ENCODE measurements at regions not wholly inside any gene's neighbourhood (a gene's known extent, or its start where the extent isn't known, plus 50 kb on each side); places are given as distances from the start of the nearest gene placed in this dataset.

GRCh38 chr5:98564836-98565235 is 208.6 kb upstream of the RGMB start:
- 97 to 100% methylated on average over 1 of the region's 1 CpG for WGBS, 2 donors
- H3K9me3 ChIP-seq, result no peaks in the 10 kb centered on the region
- no peaks in the 10 kb centered on the region for H3K27me3 ChIP-seq
- no peaks in the 10 kb centered on the region for H3K4me1 ChIP-seq
- no peak overlapping the region for H3K4me3 ChIP-seq
- ATAC-seq, result no peak
- DNase-seq, result no peak
- H3K27ac ChIP-seq, result no peak overlapping the region
- H3K36me3 ChIP-seq, result no peaks in the 10 kb centered on the region
- no peak for TF ChIP-seq CTCF (IDR thresholded peaks at IDR 0.05)
- intact Hi-C loops (cut with DNase I), result loop anchor here in 1 of 10 donors (1.0 kb wide), 1 partner anchor 47 kb away; no protein-coding TSS in a partner anchor

GRCh38 chr5:98568336-98568735 is 205.1 kb upstream of the RGMB start:
- intact Hi-C loops (cut with DNase I), result no loop called here
- no peak for DNase-seq
- Histone ChIP-seq H3K27me3 (no peaks in the 10 kb centered on the region), H3K27ac (no peak overlapping the region), H3K9me3 (peaks cover 0 to 4% (median 0%) of the 10 kb centered on the region in 11 donors), H3K4me3 (no peak overlapping the region), H3K36me3 (no peaks in the 10 kb centered on the region), H3K4me1 (no peaks in the 10 kb centered on the region)
- TF ChIP-seq CTCF (IDR thresholded peaks at IDR 0.05), result no peak
- 83 to 84% methylated on average over 1 of the region's 1 CpG for WGBS, 2 donors
- no peak for ATAC-seq

- peaks cover 0 to 4% (median 0%) of the 10 kb centered on the region in 11 donors for H3K9me3 ChIP-seq
- no peaks in the 10 kb centered on the region for H3K27me3 ChIP-seq
- no peak for TF ChIP-seq CTCF (IDR thresholded peaks at IDR 0.05)
- no peaks in the 10 kb centered on the region for H3K4me1 ChIP-seq
- H3K4me3 ChIP-seq, result no peak overlapping the region
- DNase-seq (no peak), ATAC-seq (no peak)
- WGBS, 2 donors, result 80 to 84% methylated on average over 4 of the region's 4 CpGs
- no peaks in the 10 kb centered on the region for H3K36me3 ChIP-seq
- intact Hi-C loops (cut with DNase I), result no loop called here
- no peak overlapping the region for H3K27ac ChIP-seq
These were observed 204.2 kb upstream of the RGMB start for GRCh38 chr5:98569288-98569687.

- Histone ChIP-seq H3K4me3 (no peak overlapping the region), H3K27me3 (no peaks in the 10 kb centered on the region), H3K9me3 (peaks cover 0 to 4% (median 0%) of the 10 kb centered on the region in 11 donors), H3K27ac (no peak overlapping the region), H3K4me1 (no peaks in the 10 kb centered on the region), H3K36me3 (no peaks in the 10 kb centered on the region)
- 51 to 60% methylated on average over 1 of the region's 1 CpG for WGBS, 2 donors
- intact Hi-C loops (cut with DNase I), result no loop called here
- no peak for DNase-seq
- ATAC-seq, result no peak
- no peak for TF ChIP-seq CTCF (IDR thresholded peaks at IDR 0.05)
These were observed 203.5 kb upstream of the RGMB start for GRCh38 chr5:98570010-98570409.
